Bronchial epithelial cell (primary cell): ENCODE measurements at regions not wholly inside any gene's neighbourhood (a gene's known extent, or its start where the extent isn't known, plus 50 kb on each side); places are given as distances from the start of the nearest gene placed in this dataset.

Experiments used
- DNase-seq: peaks from one replicate; pipeline ENCODE4 v3.0.0-alpha.2; 2010; ENCODE audit warnings: low read depth
- FAIRE-seq: peaks from 2 replicates; lab custom pipeline; 2011; peaks lifted over from hg19 to GRCh38; lab: Jason Lieb, UNC
- H3K27me3 ChIP-seq: 2 replicates; pipeline ENCODE4 v1.5.1; 2011; ENCODE audit warnings: low read length; ENCODE audit not compliant: control insufficient read depth, insufficient read depth
- H3K36me3 ChIP-seq: 2 replicates; pipeline ENCODE4 v1.5.1; 2011; ENCODE audit warnings: low read length; ENCODE audit not compliant: control insufficient read depth, insufficient read depth
- H3K4me3 ChIP-seq: 2 replicates; pipeline ENCODE4 v1.5.1; 2011; ENCODE audit warnings: mild to moderate bottlenecking, low read depth, low read length, control low read depth
- TF ChIP-seq, protein P1 (sequence below): IDR thresholded peaks from 2 replicates; pipeline ENCODE4 v1.5.1; 2011; ENCODE audit warnings: mild to moderate bottlenecking, moderate library complexity, low read length, control low read depth, inconsistent platforms; ENCODE audit not compliant: insufficient read depth, severe bottlenecking

DNA sequence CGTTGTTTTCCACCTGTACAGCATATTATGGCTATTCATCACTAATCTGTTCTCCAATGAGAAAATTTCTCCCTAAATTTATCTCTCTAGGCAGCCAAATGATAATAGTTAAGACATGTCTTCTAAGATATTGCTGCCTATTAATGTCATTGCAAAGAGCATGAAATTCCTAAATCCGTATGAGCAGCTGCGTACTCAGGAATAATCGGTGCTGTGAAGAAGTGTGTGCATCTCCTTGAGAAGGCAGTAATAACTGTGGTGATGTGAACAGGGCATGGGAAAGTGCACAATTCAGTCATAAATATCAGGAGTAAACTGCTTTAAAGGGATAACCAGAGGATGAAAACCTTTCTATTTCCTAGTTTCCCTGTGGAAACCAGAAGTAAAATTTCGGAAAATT, 112.2 kb downstream of the SLITRK5 start:
- FAIRE-seq, result no peak
- no peaks in the 10 kb centered on the region for H3K27me3 ChIP-seq
- no peak overlapping the region for H3K4me3 ChIP-seq
- no peak for DNase-seq
- TF ChIP-seq, protein P1, sequence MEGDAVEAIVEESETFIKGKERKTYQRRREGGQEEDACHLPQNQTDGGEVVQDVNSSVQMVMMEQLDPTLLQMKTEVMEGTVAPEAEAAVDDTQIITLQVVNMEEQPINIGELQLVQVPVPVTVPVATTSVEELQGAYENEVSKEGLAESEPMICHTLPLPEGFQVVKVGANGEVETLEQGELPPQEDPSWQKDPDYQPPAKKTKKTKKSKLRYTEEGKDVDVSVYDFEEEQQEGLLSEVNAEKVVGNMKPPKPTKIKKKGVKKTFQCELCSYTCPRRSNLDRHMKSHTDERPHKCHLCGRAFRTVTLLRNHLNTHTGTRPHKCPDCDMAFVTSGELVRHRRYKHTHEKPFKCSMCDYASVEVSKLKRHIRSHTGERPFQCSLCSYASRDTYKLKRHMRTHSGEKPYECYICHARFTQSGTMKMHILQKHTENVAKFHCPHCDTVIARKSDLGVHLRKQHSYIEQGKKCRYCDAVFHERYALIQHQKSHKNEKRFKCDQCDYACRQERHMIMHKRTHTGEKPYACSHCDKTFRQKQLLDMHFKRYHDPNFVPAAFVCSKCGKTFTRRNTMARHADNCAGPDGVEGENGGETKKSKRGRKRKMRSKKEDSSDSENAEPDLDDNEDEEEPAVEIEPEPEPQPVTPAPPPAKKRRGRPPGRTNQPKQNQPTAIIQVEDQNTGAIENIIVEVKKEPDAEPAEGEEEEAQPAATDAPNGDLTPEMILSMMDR, result no peak
- H3K36me3 ChIP-seq, result no peaks in the 10 kb centered on the region

- FAIRE-seq (no peak), DNase-seq (no peak)
- Histone ChIP-seq H3K36me3 (no peaks in the 10 kb centered on the region), H3K4me3 (no peak overlapping the region), H3K27me3 (no peaks in the 10 kb centered on the region)
- TF ChIP-seq, protein P1, result no peak
Measured at GRCh38 chr13:87788363-87788762, 117.2 kb downstream of the SLITRK5 start.

DNA sequence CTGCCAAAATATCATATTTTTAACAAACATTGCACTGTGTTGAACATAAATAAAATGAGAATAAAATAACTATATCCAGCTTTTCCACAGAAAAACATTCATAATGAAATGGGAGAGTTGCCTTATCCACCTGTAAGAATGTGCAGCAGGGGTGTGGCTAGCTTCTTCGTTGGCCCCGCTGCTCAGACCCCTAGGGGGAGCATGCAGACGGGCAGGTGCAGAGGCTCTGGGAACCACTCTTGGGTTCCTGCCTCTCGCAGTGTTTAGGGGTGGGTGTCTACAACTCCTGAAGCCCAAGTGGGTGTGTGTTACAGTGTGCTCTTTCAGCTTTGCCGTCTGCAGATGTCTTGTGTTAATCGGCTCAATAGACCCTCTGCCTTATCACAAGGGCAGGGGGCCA, 121.7 kb downstream of the SLITRK5 start:
- no peaks in the 10 kb centered on the region for H3K27me3 ChIP-seq
- FAIRE-seq (no peak), DNase-seq (no peak)
- H3K4me3 ChIP-seq, result no peak overlapping the region
- TF ChIP-seq, protein P1, result no peak
- no peaks in the 10 kb centered on the region for H3K36me3 ChIP-seq

DNA sequence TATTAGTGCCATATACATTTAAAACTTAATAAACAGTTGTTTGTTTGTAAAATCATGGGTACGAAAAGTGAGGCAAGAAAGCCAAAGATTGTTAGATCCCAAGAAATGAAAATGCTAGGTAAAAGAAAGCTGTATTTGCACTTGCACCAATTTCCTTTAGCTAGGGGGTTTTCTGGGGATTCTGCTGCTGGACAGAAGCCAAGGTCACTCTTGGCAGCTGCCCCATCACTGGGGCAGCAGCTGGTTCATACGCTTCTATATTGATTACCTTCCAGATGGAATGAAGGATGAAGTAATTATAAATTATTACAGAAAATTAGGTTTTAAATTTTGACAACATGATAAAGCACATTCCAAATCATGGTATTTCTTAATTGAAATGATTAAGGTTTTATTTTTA, 127.4 kb downstream of the SLITRK5 start:
- H3K36me3 ChIP-seq, result no peaks in the 10 kb centered on the region
- FAIRE-seq (no peak), DNase-seq (no peak)
- no peak overlapping the region for H3K4me3 ChIP-seq
- TF ChIP-seq, protein P1, result no peak
- no peaks in the 10 kb centered on the region for H3K27me3 ChIP-seq

- TF ChIP-seq, protein P1, result no peak
- peak; percentile 10 for DNase-seq
- H3K27me3 ChIP-seq, result no peaks in the 10 kb centered on the region
- H3K36me3 ChIP-seq, result no peaks in the 10 kb centered on the region
- no peak for FAIRE-seq
- no peak overlapping the region for H3K4me3 ChIP-seq
Measured at GRCh38 chr13:87810391-87810801, 139.2 kb downstream of the SLITRK5 start.

GRCh38 chr13:87810920-87811344, 139.8 kb downstream of the SLITRK5 start:
- TF ChIP-seq, protein P1, result no peak
- DNase-seq, result no peak
- no peak for FAIRE-seq
- Histone ChIP-seq H3K36me3 (no peaks in the 10 kb centered on the region), H3K4me3 (no peak overlapping the region), H3K27me3 (no peaks in the 10 kb centered on the region)
